ENCODE measurements at regions not wholly inside any gene's neighbourhood (a gene's known extent, or its start where the extent isn't known, plus 50 kb on each side); places are given as distances from the start of the nearest gene placed in this dataset.
"Not testable (repeated sequence)": the region's sequence is repeated elsewhere in the genome, so short reads cannot be mapped to it uniquely, and the experiment has no call there.

- TF ChIP-seq, protein P1, sequence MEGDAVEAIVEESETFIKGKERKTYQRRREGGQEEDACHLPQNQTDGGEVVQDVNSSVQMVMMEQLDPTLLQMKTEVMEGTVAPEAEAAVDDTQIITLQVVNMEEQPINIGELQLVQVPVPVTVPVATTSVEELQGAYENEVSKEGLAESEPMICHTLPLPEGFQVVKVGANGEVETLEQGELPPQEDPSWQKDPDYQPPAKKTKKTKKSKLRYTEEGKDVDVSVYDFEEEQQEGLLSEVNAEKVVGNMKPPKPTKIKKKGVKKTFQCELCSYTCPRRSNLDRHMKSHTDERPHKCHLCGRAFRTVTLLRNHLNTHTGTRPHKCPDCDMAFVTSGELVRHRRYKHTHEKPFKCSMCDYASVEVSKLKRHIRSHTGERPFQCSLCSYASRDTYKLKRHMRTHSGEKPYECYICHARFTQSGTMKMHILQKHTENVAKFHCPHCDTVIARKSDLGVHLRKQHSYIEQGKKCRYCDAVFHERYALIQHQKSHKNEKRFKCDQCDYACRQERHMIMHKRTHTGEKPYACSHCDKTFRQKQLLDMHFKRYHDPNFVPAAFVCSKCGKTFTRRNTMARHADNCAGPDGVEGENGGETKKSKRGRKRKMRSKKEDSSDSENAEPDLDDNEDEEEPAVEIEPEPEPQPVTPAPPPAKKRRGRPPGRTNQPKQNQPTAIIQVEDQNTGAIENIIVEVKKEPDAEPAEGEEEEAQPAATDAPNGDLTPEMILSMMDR (IDR thresholded peaks at IDR 0.05): not testable (repeated sequence)
- not testable (repeated sequence) for TF ChIP-seq EZH2, EZH2phosphoT487 (IDR thresholded peaks at IDR 0.05)
Observed at GRCh38 chr9:67162827-67163226, 170.5 kb upstream of the SPATA31A3 start.
